GM23338 (cell line): ENCODE measurements at regions not wholly inside any gene's neighbourhood (a gene's known extent, or its start where the extent isn't known, plus 50 kb on each side); places are given as distances from the start of the nearest gene placed in this dataset.

Experiments
- ATAC-seq: fragments of 200-7000 bp; cut with Tn5 transposase; 3 replicates; pipeline ENCODE4 v1.9.1; 2020
- DNase-seq: peaks from one replicate; pipeline ENCODE4 v3.0.0-alpha.2; 2015; ENCODE audit warnings: low spot score
- H2AFZ ChIP-seq: fragments of 200-600 bp; sonication (generic); 2 replicates; pipeline ENCODE4 v1.8.0; 2016; ENCODE audit warnings: antibody characterized with exemption, mild to moderate bottlenecking, moderate library complexity
- H3F3A ChIP-seq: fragments of 200-600 bp; sonication (generic); replicated peaks from 2 replicates; pipeline ENCODE4 v1.8.0; 2017; ENCODE audit warnings: antibody characterized with exemption, mixed run types, low read depth
- H3K27ac ChIP-seq: fragments of 200-600 bp; sonication (generic); 2 replicates; pipeline ENCODE4 v1.6.1; 2016; ENCODE audit warnings: low read depth
- H3K27me3 ChIP-seq: fragments of 200-600 bp; sonication (generic); 2 replicates; pipeline ENCODE4 v1.8.0; 2016; ENCODE audit warnings: mild to moderate bottlenecking, mixed run types, moderate library complexity; ENCODE audit not compliant: insufficient read depth
- H3K36me3 ChIP-seq: fragments of 200-600 bp; sonication (generic); 2 replicates; pipeline ENCODE4 v1.8.0; 2016; ENCODE audit warnings: mild to moderate bottlenecking; ENCODE audit not compliant: insufficient read depth
- H3K4me1 ChIP-seq: fragments of 200-600 bp; sonication (generic); 2 replicates; pipeline ENCODE4 v1.8.0; 2016; ENCODE audit warnings: mild to moderate bottlenecking, moderate library complexity; ENCODE audit not compliant: insufficient read depth
- H3K4me2 ChIP-seq: fragments of 200-600 bp; sonication (generic); 2 replicates; pipeline ENCODE4 v1.7.1; 2017; ENCODE audit warnings: mixed run types
- H3K4me3 ChIP-seq: fragments of 200-600 bp; sonication (generic); 2 replicates; pipeline ENCODE4 v1.6.1; 2016; ENCODE audit warnings: mixed run types
- H3K79me2 ChIP-seq: fragments of 200-600 bp; sonication (generic); replicated peaks from 2 replicates; pipeline ENCODE4 v1.8.0; 2017; ENCODE audit warnings: mild to moderate bottlenecking; ENCODE audit not compliant: insufficient read depth
- H3K9me2 ChIP-seq: fragments of 200-600 bp; sonication (generic); 2 replicates; pipeline ENCODE4 v1.8.0; 2017; ENCODE audit not compliant: insufficient read depth
- H4K20me1 ChIP-seq: fragments of 200-600 bp; sonication (generic); replicated peaks from 2 replicates; pipeline ENCODE4 v1.8.0; 2017; ENCODE audit warnings: mild to moderate bottlenecking; ENCODE audit not compliant: insufficient read depth
- H3K27ac Mint-ChIP-seq: 2 replicates; pipeline ENCODE4 v1.8.0; 2020; ENCODE audit warnings: inconsistent platforms, mild to moderate bottlenecking, moderate library complexity, mixed read lengths
- H3K27me3 Mint-ChIP-seq: 3 replicates; pipeline ENCODE4 v1.8.0; 2022; ENCODE audit warnings: low read depth, mild to moderate bottlenecking, moderate library complexity, mixed read lengths, inconsistent platforms; ENCODE audit not compliant: insufficient read depth, poor library complexity
- H3K36me3 Mint-ChIP-seq: 3 replicates; pipeline ENCODE4 v1.8.0; 2021; ENCODE audit warnings: low read depth, mild to moderate bottlenecking, inconsistent platforms, moderate library complexity, mixed read lengths
- H3K4me1 Mint-ChIP-seq: 3 replicates; pipeline ENCODE4 v1.8.0; 2020; ENCODE audit warnings: mild to moderate bottlenecking, inconsistent platforms, mixed read lengths
- H3K4me3 Mint-ChIP-seq: 3 replicates; pipeline ENCODE4 v1.8.0; 2021; ENCODE audit warnings: moderate library complexity, mild to moderate bottlenecking, inconsistent platforms, mixed read lengths
- H3K9me3 Mint-ChIP-seq: 3 replicates; pipeline ENCODE4 v1.8.0; 2020; ENCODE audit warnings: moderate library complexity, mild to moderate bottlenecking, inconsistent platforms, mixed read lengths
- CREB1 ChIP-seq: fragments of 250-450 bp; sonication (Bioruptor Pico); IDR thresholded peaks from 2 replicates; pipeline ENCODE4 v1.5.0; 2020; ENCODE audit warnings: low read depth, mild to moderate bottlenecking, moderate library complexity
- EZH2 ChIP-seq: fragments of 200-600 bp; sonication (generic); IDR thresholded peaks from one replicate; pipeline ENCODE4 v1.8.0; 2017; ENCODE audit warnings: antibody characterized with exemption, mild to moderate bottlenecking, low read depth; ENCODE audit not compliant: unreplicated experiment
- EZH2phosphoT487 ChIP-seq: fragments of 200-600 bp; sonication (generic); IDR thresholded peaks from one replicate; pipeline ENCODE4 v1.8.1; 2018; ENCODE audit warnings: antibody characterized with exemption; ENCODE audit not compliant: unreplicated experiment
- JUNB ChIP-seq: IDR thresholded peaks from one replicate; pipeline ENCODE4 v1.6.1; 2016; ENCODE audit warnings: antibody characterized with exemption; ENCODE audit not compliant: unreplicated experiment
- POLR2AphosphoS5 ChIP-seq: IDR thresholded peaks from 2 replicates; pipeline ENCODE4 v1.6.1; 2016; ENCODE audit warnings: antibody characterized with exemption, low read depth
- REST ChIP-seq: IDR thresholded peaks from one replicate; pipeline ENCODE4 v1.6.1; 2018; ENCODE audit warnings: antibody characterized with exemption; ENCODE audit not compliant: unreplicated experiment
- STAT1 ChIP-seq: IDR thresholded peaks from one replicate; pipeline ENCODE4 v1.6.1; 2016; ENCODE audit warnings: antibody characterized with exemption; ENCODE audit not compliant: unreplicated experiment
- ZNF114 ChIP-seq: fragments of 250-450 bp; sonication (Bioruptor Pico); IDR thresholded peaks from 2 replicates; pipeline ENCODE4 v1.5.0; 2020; ENCODE audit warnings: mild to moderate bottlenecking, moderate library complexity
- ZNF331 ChIP-seq: fragments of 250-450 bp; sonication (Bioruptor Pico); IDR thresholded peaks from 2 replicates; pipeline ENCODE4 v1.5.0; 2020; ENCODE audit warnings: low read depth, mild to moderate bottlenecking, moderate library complexity

DNA sequence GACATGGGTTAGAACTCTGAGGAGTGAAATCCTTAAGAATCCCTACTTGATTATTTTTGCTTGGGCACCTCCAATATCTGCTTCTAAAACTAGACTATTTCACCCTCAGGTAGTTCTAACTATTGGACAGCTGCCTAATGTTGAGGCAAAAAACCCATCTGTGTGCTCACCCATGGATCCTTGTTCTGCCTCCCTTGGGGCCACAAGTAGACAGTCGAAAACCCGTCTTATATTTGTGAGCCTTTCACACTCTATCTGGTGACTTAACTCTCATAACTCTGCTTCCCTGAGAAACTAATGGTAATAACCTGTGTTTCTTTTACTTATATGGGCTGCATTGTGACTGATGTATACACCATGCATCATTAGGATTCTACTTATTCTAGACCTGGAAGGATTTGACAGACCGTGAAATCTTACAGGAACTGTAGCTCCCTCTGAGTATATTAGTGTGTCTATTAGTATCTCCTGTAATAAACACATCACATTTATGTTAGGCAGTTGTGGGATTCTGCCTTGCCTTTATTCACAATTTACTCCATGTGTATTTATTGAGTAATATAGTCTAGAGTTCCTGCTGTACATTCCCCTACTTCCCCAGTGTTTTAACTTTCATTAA, 94.6 kb upstream of the SGCD start:
- no peak overlapping the region for H3K4me2 ChIP-seq
- no peak overlapping the region for H3K4me3 ChIP-seq
- TF ChIP-seq EZH2phosphoT487, result no peak
- no peak for TF ChIP-seq JUNB
- H4K20me1 ChIP-seq, result no peaks in the 10 kb centered on the region
- H3K4me1 ChIP-seq, result no peaks in the 10 kb centered on the region
- H3K79me2 ChIP-seq, result no peaks in the 10 kb centered on the region
- no peaks in the 10 kb centered on the region for H3K36me3 ChIP-seq
- Mint-ChIP-seq H3K36me3 (no peaks in the 10 kb centered on the region), H3K27me3 (peaks cover 3% of the 10 kb centered on the region), H3K4me3 (no peak overlapping the region), H3K9me3 (no peaks in the 10 kb centered on the region; the same call in 2 of the 3 replicates), H3K27ac (no peak overlapping the region), H3K4me1 (peaks cover 2% of the 10 kb centered on the region; the same call in 2 of the 3 replicates)
- H3F3A ChIP-seq, result no peaks in the 10 kb centered on the region
- ATAC-seq (no peak), DNase-seq (no peak)
- peaks cover 3% of the 10 kb centered on the region for H3K9me2 ChIP-seq
- H2AFZ ChIP-seq, result no peak overlapping the region
- no peaks in the 10 kb centered on the region for H3K27me3 ChIP-seq
- no peak overlapping the region for H3K27ac ChIP-seq

DNA sequence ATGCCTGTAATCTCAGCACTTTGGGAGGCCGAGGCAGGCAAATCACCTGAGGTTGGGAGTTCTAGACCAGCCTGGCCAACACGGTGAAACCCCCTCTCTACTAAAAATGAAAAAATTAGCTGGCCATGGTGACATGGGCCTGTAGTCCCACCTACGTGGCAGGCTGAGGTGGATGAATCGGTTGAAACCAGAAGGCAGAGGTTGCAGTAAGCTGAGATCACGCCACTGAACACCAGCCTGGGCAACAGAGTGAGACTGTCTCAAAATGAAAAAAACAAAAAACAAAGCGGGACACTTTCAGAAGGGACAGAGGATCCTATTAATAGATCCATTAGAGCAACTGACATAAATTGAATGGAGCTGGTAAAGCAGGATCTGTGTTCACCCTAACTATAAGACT, 89.6 kb upstream of the SGCD start:
- ATAC-seq (no peak), DNase-seq (no peak)
- no peaks in the 10 kb centered on the region for H3K36me3 Mint-ChIP-seq
- no peak overlapping the region for H3K27ac Mint-ChIP-seq
- H3K9me2 ChIP-seq, result no peaks in the 10 kb centered on the region
- no peaks in the 10 kb centered on the region for H3K4me1 ChIP-seq
- H3K36me3 ChIP-seq, result no peaks in the 10 kb centered on the region
- H3K27me3 Mint-ChIP-seq, result no peaks in the 10 kb centered on the region
- H2AFZ ChIP-seq, result no peak overlapping the region
- TF ChIP-seq POLR2AphosphoS5 (no peak), STAT1 (no peak), ZNF331 (CRISPR knock-in tag) (no peak)
- H3K4me3 ChIP-seq, result no peak overlapping the region
- peaks cover 2% of the 10 kb centered on the region; the same call in 2 of the 3 replicates for H3K4me1 Mint-ChIP-seq
- no peak overlapping the region for H3K4me3 Mint-ChIP-seq
- H3K27ac ChIP-seq, result no peak overlapping the region
- H3K79me2 ChIP-seq, result no peaks in the 10 kb centered on the region
- no peaks in the 10 kb centered on the region for H4K20me1 ChIP-seq
- H3K4me2 ChIP-seq, result no peak overlapping the region
- H3K27me3 ChIP-seq, result no peaks in the 10 kb centered on the region
- H3F3A ChIP-seq, result no peaks in the 10 kb centered on the region
- no peaks in the 10 kb centered on the region for H3K9me3 Mint-ChIP-seq

DNA sequence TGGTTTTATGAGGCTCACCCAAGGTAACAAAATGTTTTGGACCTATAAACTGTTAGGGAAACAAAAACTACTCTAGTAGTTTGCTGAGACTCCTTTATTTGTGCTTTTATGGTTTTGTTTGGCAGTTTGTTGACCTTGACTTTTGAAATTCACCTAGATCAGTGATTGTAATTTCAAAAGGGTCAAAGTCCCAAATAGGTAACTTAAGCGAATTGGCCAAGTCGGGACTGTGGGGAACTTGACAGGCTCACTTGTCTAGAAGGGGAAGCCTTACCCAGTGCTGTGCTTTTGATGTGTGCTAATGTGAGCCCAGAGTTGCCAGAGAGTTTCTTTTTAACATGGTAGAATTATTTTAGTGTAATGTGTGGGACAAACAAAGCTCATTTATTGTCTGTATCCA, 87.2 kb upstream of the SGCD start:
- H3K27ac ChIP-seq, result no peak overlapping the region
- Mint-ChIP-seq H3K36me3 (no peaks in the 10 kb centered on the region), H3K4me1 (no peaks in the 10 kb centered on the region), H3K27ac (no peak overlapping the region), H3K4me3 (no peak overlapping the region), H3K9me3 (no peaks in the 10 kb centered on the region), H3K27me3 (no peaks in the 10 kb centered on the region)
- H3K9me2 ChIP-seq, result no peaks in the 10 kb centered on the region
- no peaks in the 10 kb centered on the region for H3K4me1 ChIP-seq
- no peaks in the 10 kb centered on the region for H3F3A ChIP-seq
- H2AFZ ChIP-seq, result no peak overlapping the region
- DNase-seq (no peak), ATAC-seq (no peak)
- H3K79me2 ChIP-seq, result no peaks in the 10 kb centered on the region
- H3K36me3 ChIP-seq, result no peaks in the 10 kb centered on the region
- no peaks in the 10 kb centered on the region for H3K27me3 ChIP-seq
- H3K4me3 ChIP-seq, result no peak overlapping the region
- no peak overlapping the region for H3K4me2 ChIP-seq
- no peaks in the 10 kb centered on the region for H4K20me1 ChIP-seq
- TF ChIP-seq ZNF114 (CRISPR knock-in tag) (no peak), EZH2 (no peak), CREB1 (CRISPR knock-in tag) (no peak), REST (no peak), JUNB (no peak), ZNF331 (CRISPR knock-in tag) (no peak), STAT1 (no peak), EZH2phosphoT487 (no peak)
